Thyroid gland (tissue), 4 donors: ENCODE measurements at regions not wholly inside any gene's neighbourhood (a gene's known extent, or its start where the extent isn't known, plus 50 kb on each side); places are given as distances from the start of the nearest gene placed in this dataset.

Experiments
- DNase-seq, 2 donors: peaks; one replicate each; pipeline ENCODE4 v3.0.0-alpha.2; 2019
- H3K27ac ChIP-seq, 3 donors: fragments of 200-600 bp; sonication (generic); 1 replicate in 2 of 3; 2 replicates in 1 of 3; pipeline ENCODE4 v1.5.1; 2016 to 2019; ENCODE audit warnings: mild to moderate bottlenecking in 1 of 3, moderate library complexity in 1 of 3
- H3K27me3 ChIP-seq: fragments of 200-600 bp; sonication (generic); one replicate; pipeline ENCODE4 v1.5.1; 2019
- H3K36me3 ChIP-seq, 2 donors: fragments of 200-600 bp; sonication (generic); one replicate each; pipeline ENCODE4 v1.5.1; 2016 to 2019
- H3K4me1 ChIP-seq, 2 donors: fragments of 200-600 bp; sonication (generic); one replicate each; pipeline ENCODE4 v1.5.1; 2017 to 2019
- H3K4me3 ChIP-seq, 3 donors: fragments of 200-600 bp; sonication (generic); replicated peaks in 1 of 3; 1 replicate in 2 of 3; 2 replicates in 1 of 3; pipeline ENCODE4 v1.5.1; 2016; ENCODE audit warnings: mild to moderate bottlenecking in 1 of 3
- H3K9me3 ChIP-seq: fragments of 200-600 bp; sonication (generic); one replicate; pipeline ENCODE4 v1.5.1; 2017
- CTCF ChIP-seq, 6 experiments: fragments of 200-600 bp in 3 of 6; fragments of 450-650 bp in 3 of 6; sonication (generic) in 3 of 6; IDR thresholded peaks; one replicate each; pipeline ENCODE4 v1.5.1; 2016 to 2019; ENCODE audit warnings: antibody characterized with exemption in 6 of 6, mild to moderate bottlenecking in 2 of 6, inconsistent platforms in 1 of 6, moderate library complexity in 1 of 6
- POLR2A ChIP-seq, 2 donors: fragments of 450-650 bp; IDR thresholded peaks; one replicate each; pipeline ENCODE4 v1.6.1; 2017; ENCODE audit warnings: antibody characterized with exemption in 2 of 2, mild to moderate bottlenecking in 2 of 2, moderate library complexity in 1 of 2
- WGBS, 2 donors: methylation state at CpG; one replicate each; pipeline ENCODE4 v1.1.5; 2017; 5-methylcytosine and 5-hydroxymethylcytosine counted together
- intact Hi-C: fragments of 100-400 bp; cut with DNase I; formaldehyde crosslinking; loops from one replicate; pipeline ENCODE4 v1.15.1; 2023

- Histone ChIP-seq H3K27ac (no peak overlapping the region), H3K4me3 (no peak overlapping the region), H3K27me3 (no peaks in the 10 kb centered on the region), H3K4me1 (no peaks in the 10 kb centered on the region), H3K9me3 (no peaks in the 10 kb centered on the region), H3K36me3 (no peaks in the 10 kb centered on the region)
- DNase-seq, result no peak
- intact Hi-C loops, result no loop called here
- 91 to 93% methylated on average over 14 of the region's 14 CpGs for WGBS, 2 donors
- TF ChIP-seq POLR2A (IDR thresholded peaks at IDR 0.05) (no peak), CTCF (IDR thresholded peaks at IDR 0.05) (no peak)
Observed at GRCh38 chr9:135335691-135336181, 143.8 kb upstream of the PPP1R26 start.

GRCh38 chr9:135336722-135337527, 142.7 kb upstream of the PPP1R26 start:
- no peak for DNase-seq
- Histone ChIP-seq H3K27ac (no peak overlapping the region), H3K4me3 (no peak overlapping the region), H3K27me3 (no peaks in the 10 kb centered on the region), H3K36me3 (no peaks in the 10 kb centered on the region), H3K9me3 (no peaks in the 10 kb centered on the region), H3K4me1 (no peaks in the 10 kb centered on the region)
- intact Hi-C loops, result no loop called here
- TF ChIP-seq CTCF (IDR thresholded peaks at IDR 0.05) (no peak), POLR2A (IDR thresholded peaks at IDR 0.05) (no peak)
- 88 to 90% methylated on average over 22 to 23 of the region's 23 CpGs for WGBS, 2 donors

- H3K27ac ChIP-seq, result no peak overlapping the region
- DNase-seq, result no peak
- 86 to 87% methylated on average over 5 to 6 of the region's 14 CpGs for WGBS, 2 donors
- intact Hi-C loops, result no loop called here
- no peaks in the 10 kb centered on the region for H3K27me3 ChIP-seq
- H3K9me3 ChIP-seq, result no peaks in the 10 kb centered on the region
- TF ChIP-seq POLR2A (IDR thresholded peaks at IDR 0.05) (no peak), CTCF (IDR thresholded peaks at IDR 0.05) (no peak)
- no peaks in the 10 kb centered on the region for H3K4me1 ChIP-seq
- H3K36me3 ChIP-seq, result no peaks in the 10 kb centered on the region
- H3K4me3 ChIP-seq, result no peak overlapping the region
Observed at GRCh38 chr9:135338546-135338945, 141.0 kb upstream of the PPP1R26 start.

- no peak overlapping the region for H3K4me3 ChIP-seq
- intact Hi-C loops, result no loop called here
- TF ChIP-seq CTCF (IDR thresholded peaks at IDR 0.05), result no peak
- TF ChIP-seq POLR2A (IDR thresholded peaks at IDR 0.05), result no peak
- no peaks in the 10 kb centered on the region for H3K27me3 ChIP-seq
- H3K36me3 ChIP-seq, result no peaks in the 10 kb centered on the region
- DNase-seq, result no peak
- H3K27ac ChIP-seq, result no peak overlapping the region
- no peaks in the 10 kb centered on the region for H3K9me3 ChIP-seq
- 69 to 70% methylated on average over 16 to 17 of the region's 17 CpGs for WGBS, 2 donors
- no peaks in the 10 kb centered on the region for H3K4me1 ChIP-seq
Observed at GRCh38 chr9:135339378-135339973, 140.1 kb upstream of the PPP1R26 start.

GRCh38 chr9:135340143-135340655, 139.4 kb upstream of the PPP1R26 start:
- H3K4me3 ChIP-seq, result no peak overlapping the region
- no peak for DNase-seq
- intact Hi-C loops, result loop anchor here (5.0 kb wide), 1 partner anchor 253 kb away; the partner anchor contains the start of gene OLFM1
- H3K27me3 ChIP-seq, result no peaks in the 10 kb centered on the region
- H3K36me3 ChIP-seq, result no peaks in the 10 kb centered on the region
- 33 to 34% methylated on average over 12 of the region's 12 CpGs for WGBS, 2 donors
- H3K4me1 ChIP-seq, result no peaks in the 10 kb centered on the region
- no peak overlapping the region for H3K27ac ChIP-seq
- H3K9me3 ChIP-seq, result no peaks in the 10 kb centered on the region
- TF ChIP-seq CTCF (IDR thresholded peaks at IDR 0.05) (no peak), POLR2A (IDR thresholded peaks at IDR 0.05) (no peak)
